ENCODE measurements at regions not wholly inside any gene's neighbourhood (a gene's known extent, or its start where the extent isn't known, plus 50 kb on each side); places are given as distances from the start of the nearest gene placed in this dataset.

GRCh38 chr21:27693376-27693775, 726.5 kb upstream of the ADAMTS5 start (continued):
- TF ChIP-seq RBM15 (IDR thresholded peaks at IDR 0.05; ENCODE audit: insufficient read depth, low read length) (no peak), ZBTB17 (CRISPR knock-in tag; IDR thresholded peaks at IDR 0.05) (no peak), LARP7 (IDR thresholded peaks at IDR 0.05) (no peak)

GRCh38 chr21:27691516-27691915, 724.6 kb upstream of the ADAMTS5 start:
- DNase-seq (ENCODE audit: extremely low read depth in 1 of 4, low spot score in 3 of 4) (no peak), ATAC-seq (no peak), FAIRE-seq (no peak)
- Histone ChIP-seq H3K36me3 (ENCODE audit: control insufficient read depth, insufficient read depth, low read length) (no peaks in the 10 kb centered on the region), H3K4me3 (no peak overlapping the region), H3K27ac (ENCODE audit: extremely low read depth, low read depth, low read length) (no peak overlapping the region), H3K27me3 (ENCODE audit: control insufficient read depth in 2 of 2, insufficient read depth in 2 of 2, low read length in 2 of 2) (no peaks in the 10 kb centered on the region), H3K9me1 (ENCODE audit: control insufficient read depth, insufficient read depth, low read length) (no peaks in the 10 kb centered on the region), H3K9me3 (replicated peaks; ENCODE audit: control insufficient read depth, insufficient read depth, low read depth, low read length) (peaks cover 2% of the 10 kb centered on the region; the same call in 1 of the 2 replicates), H3K9ac (ENCODE audit: insufficient read depth in 1 of 2, low read depth in 2 of 2, low read length in 2 of 2) (no peak overlapping the region), H3K4me2 (ENCODE audit: insufficient read depth, low read length) (no peak overlapping the region), H2AFZ (ENCODE audit: low read depth, low read length) (no peak overlapping the region), H3K4me1 (replicated peaks in 1 of 2; ENCODE audit: control insufficient read depth in 2 of 2, insufficient read depth in 2 of 2, low read length in 2 of 2) (no peaks in the 10 kb centered on the region), H3K79me2 (ENCODE audit: control insufficient read depth, insufficient read depth, low read length) (no peaks in the 10 kb centered on the region), H4K20me1 (replicated peaks; ENCODE audit: control insufficient read depth, insufficient read depth, low read length) (no peaks in the 10 kb centered on the region)
- intact Hi-C loops (cut with micrococcal nuclease) (no loop called here), in situ Hi-C loops (cut with MboI) (no loop called here)
- 0% methylated on average over 1 of the region's 1 CpG for WGBS (ENCODE audit: insufficient coverage, low coverage, missing lambda C conversion rate)
- ChIA-PET POLR2A (no interaction called here), CTCF (ENCODE audit: low intra/inter-chr PET ratio) (no interaction called here)
- no TSS peak for BruUV-seq (replicated peaks)
- no peak for TF ChIP-seq TRIM25 (IDR thresholded peaks at IDR 0.05; ENCODE audit: borderline replicate concordance)
- TF ChIP-seq BRD4 (IDR thresholded peaks at IDR 0.05): no peak
- no peak for TF ChIP-seq HLTF (IDR thresholded peaks at IDR 0.05)
- TF ChIP-seq GTF3C2 (IDR thresholded peaks at IDR 0.05; ENCODE audit: borderline replicate concordance, extremely low read depth, insufficient read length): no peak
- no peak for TF ChIP-seq RBM25 (IDR thresholded peaks at IDR 0.05; ENCODE audit: low read depth, low read length, severe bottlenecking)
- TF ChIP-seq NBN (IDR thresholded peaks at IDR 0.05; ENCODE audit: low read depth): no peak
- TF ChIP-seq PHF21A (IDR thresholded peaks at IDR 0.05; ENCODE audit: borderline replicate concordance, low read depth): no peak
- no peak for TF ChIP-seq ZNF121 (CRISPR knock-in tag; conservative IDR thresholded peaks at IDR 0.05)
- TF ChIP-seq ZBTB26 (CRISPR knock-in tag; IDR thresholded peaks at IDR 0.05): no peak
- no peak for TF ChIP-seq ZNF668 (CRISPR knock-in tag; IDR thresholded peaks at IDR 0.05)
- TF ChIP-seq ZNF184 (CRISPR knock-in tag; IDR thresholded peaks at IDR 0.05): no peak
- no peak for TF ChIP-seq RBM34 (IDR thresholded peaks at IDR 0.05; ENCODE audit: borderline replicate concordance, insufficient read depth, low read length)
